ENCODE measurements at regions not wholly inside any gene's neighbourhood (a gene's known extent, or its start where the extent isn't known, plus 50 kb on each side); places are given as distances from the start of the nearest gene placed in this dataset.
"Not testable (repeated sequence)": the region's sequence is repeated elsewhere in the genome, so short reads cannot be mapped to it uniquely, and the experiment has no call there.

GRCh38 chr10:36538953-36539586 lies 586.3 kb upstream of the ANKRD30A start:
- no peak for DNase-seq

- DNase-seq: no peak
Measured at GRCh38 chr10:36534471-36535002, 590.9 kb upstream of the ANKRD30A start.

- no peak for DNase-seq
Measured at GRCh38 chr10:36533861-36534260, 591.5 kb upstream of the ANKRD30A start.

- DNase-seq: no peak
Measured at GRCh38 chr10:36533316-36533715, 592.1 kb upstream of the ANKRD30A start.

- DNase-seq: no peak
Measured at GRCh38 chr10:36531621-36532020, 593.8 kb upstream of the ANKRD30A start.

- no peak for DNase-seq
Measured at GRCh38 chr10:36526033-36526432, 599.4 kb upstream of the ANKRD30A start.

- not testable (repeated sequence) for DNase-seq
Measured at GRCh38 chr10:36524126-36524525, 601.3 kb upstream of the ANKRD30A start.

- DNase-seq: no peak
Measured at GRCh38 chr10:36519909-36520308, 605.5 kb upstream of the ANKRD30A start.

- no peak for DNase-seq
Measured at GRCh38 chr10:36516281-36516680, 609.1 kb upstream of the ANKRD30A start.

GRCh38 chr10:36515319-36515718 lies 610.1 kb upstream of the ANKRD30A start:
- no peak for DNase-seq

GRCh38 chr10:36507715-36508114 lies 617.7 kb upstream of the ANKRD30A start:
- DNase-seq: no peak

- DNase-seq: no peak
Measured at GRCh38 chr10:36506697-36507496, 618.5 kb upstream of the ANKRD30A start.

- no peak for DNase-seq
Measured at GRCh38 chr10:36506261-36506660, 619.1 kb upstream of the ANKRD30A start.

- DNase-seq: no peak
Measured at GRCh38 chr10:36504758-36505157, 620.6 kb upstream of the ANKRD30A start.

GRCh38 chr10:36500266-36500665 lies 625.1 kb upstream of the ANKRD30A start:
- no peak for DNase-seq

GRCh38 chr10:36499693-36500092 lies 625.7 kb upstream of the ANKRD30A start:
- no peak for DNase-seq

- no peak for DNase-seq
Measured at GRCh38 chr10:36496758-36497157, 628.6 kb upstream of the ANKRD30A start.

- DNase-seq: no peak
Measured at GRCh38 chr10:36494371-36494770, 631.0 kb upstream of the ANKRD30A start.

GRCh38 chr10:36493516-36493880 lies 631.9 kb upstream of the ANKRD30A start:
- DNase-seq: no peak

GRCh38 chr10:36492590-36493515 lies 632.5 kb upstream of the ANKRD30A start:
- DNase-seq: no peak

GRCh38 chr10:36491926-36492325 lies 633.5 kb upstream of the ANKRD30A start:
- DNase-seq: no peak

GRCh38 chr10:36489611-36490228 lies 635.7 kb upstream of the ANKRD30A start:
- DNase-seq: no peak

- no peak for DNase-seq
Measured at GRCh38 chr10:36489181-36489580, 636.2 kb upstream of the ANKRD30A start.

Data from activated CD4-positive, alpha-beta T cell treated with anti-CD3 and anti-CD28 coated beads, Interleukin-2, amount 50 U/mL, for 1 hour (primary cell).